Suprapubic skin (tissue), 4 donors: ENCODE measurements at regions not wholly inside any gene's neighbourhood (a gene's known extent, or its start where the extent isn't known, plus 50 kb on each side); places are given as distances from the start of the nearest gene placed in this dataset.

Experiments used
- CTCF ChIP-seq, 2 donors: fragments of 200-600 bp in 1 of 2; fragments of 450-650 bp in 1 of 2; sonication (generic) in 1 of 2; IDR thresholded peaks; one replicate each; pipeline ENCODE4 v1.5.1; 2016 to 2019; ENCODE audit warnings: antibody characterized with exemption in 2 of 2, mild to moderate bottlenecking in 1 of 2, moderate library complexity in 1 of 2
- EP300 ChIP-seq: sonication (generic); formaldehyde crosslinking; IDR thresholded peaks from one replicate; pipeline ENCODE4 v1.6.1; 2017; ENCODE audit warnings: antibody characterized with exemption
- POLR2A ChIP-seq, 2 donors: fragments of 450-650 bp; IDR thresholded peaks; one replicate each; pipeline ENCODE4 v1.6.1; 2017; ENCODE audit warnings: antibody characterized with exemption in 2 of 2, mild to moderate bottlenecking in 2 of 2, moderate library complexity in 2 of 2
- POLR2AphosphoS5 ChIP-seq, 3 donors: sonication (generic); formaldehyde crosslinking; IDR thresholded peaks; one replicate each; pipeline ENCODE4 v1.6.1; 2017; ENCODE audit warnings: antibody characterized with exemption in 3 of 3

- TF ChIP-seq CTCF (IDR thresholded peaks at IDR 0.05), result no peak
- no peak for TF ChIP-seq POLR2AphosphoS5 (IDR thresholded peaks at IDR 0.05)
- TF ChIP-seq POLR2A (IDR thresholded peaks at IDR 0.05), result no peak
- no peak for TF ChIP-seq EP300
Observed at GRCh38 chr3:27978440-27978839, 256.3 kb upstream of the EOMES start.
